Activated CD8-positive, alpha-beta T cell treated with anti-CD3 and anti-CD28 coated beads for 36 hours (primary cell): ENCODE measurements at regions not wholly inside any gene's neighbourhood (a gene's known extent, or its start where the extent isn't known, plus 50 kb on each side); places are given as distances from the start of the nearest gene placed in this dataset.

Experiments used
- ATAC-seq: fragments of 200-7000 bp; cut with Tn5 transposase; one replicate; pipeline ENCODE4 v1.10.0; 2021; ENCODE audit warnings: mild to moderate bottlenecking, moderate library complexity
- CTCF ChIA-PET: fragments of 350-600 bp; sonication (Branson Sonifier 250); formaldehyde crosslinking; loops from one replicate; lab custom pipeline; 2021; ENCODE audit warnings: antibody characterized with exemption; lab: Charles Lee
- POLR2A ChIA-PET: fragments of 350-600 bp; sonication (Branson Sonifier 250); formaldehyde crosslinking; loops from one replicate; lab custom pipeline; 2021; ENCODE audit warnings: antibody characterized with exemption; lab: Charles Lee
- DNase-seq: peaks from one replicate; pipeline ENCODE4 v3.0.0-alpha.2; 2020
- H3K27ac Mint-ChIP-seq: one replicate; pipeline ENCODE4 v1.8.0; 2021; ENCODE audit warnings: mild to moderate bottlenecking, mixed read lengths
- H3K27me3 Mint-ChIP-seq: one replicate; pipeline ENCODE4 v1.8.0; 2021; ENCODE audit warnings: mixed read lengths
- H3K36me3 Mint-ChIP-seq: one replicate; pipeline ENCODE4 v1.8.0; 2021; ENCODE audit warnings: low read depth, mixed read lengths
- H3K4me1 Mint-ChIP-seq: one replicate; pipeline ENCODE4 v1.8.0; 2021; ENCODE audit warnings: low read depth, mixed read lengths
- H3K4me3 Mint-ChIP-seq: one replicate; pipeline ENCODE4 v1.8.0; 2021; ENCODE audit warnings: mild to moderate bottlenecking, moderate library complexity, mixed read lengths
- H3K9me3 Mint-ChIP-seq: one replicate; pipeline ENCODE4 v1.8.0; 2021; ENCODE audit warnings: mixed read lengths
- intact Hi-C: fragments of 100-400 bp; cut with micrococcal nuclease; formaldehyde crosslinking; loops from one replicate; pipeline ENCODE4 v1.10.0; 2022
- TF ChIP-seq, protein P1 (sequence below): fragments of 200-600 bp; IDR thresholded peaks from one replicate; pipeline ENCODE4 v1.8.0; 2022; ENCODE audit warnings: antibody characterized with exemption, mild to moderate bottlenecking

DNA sequence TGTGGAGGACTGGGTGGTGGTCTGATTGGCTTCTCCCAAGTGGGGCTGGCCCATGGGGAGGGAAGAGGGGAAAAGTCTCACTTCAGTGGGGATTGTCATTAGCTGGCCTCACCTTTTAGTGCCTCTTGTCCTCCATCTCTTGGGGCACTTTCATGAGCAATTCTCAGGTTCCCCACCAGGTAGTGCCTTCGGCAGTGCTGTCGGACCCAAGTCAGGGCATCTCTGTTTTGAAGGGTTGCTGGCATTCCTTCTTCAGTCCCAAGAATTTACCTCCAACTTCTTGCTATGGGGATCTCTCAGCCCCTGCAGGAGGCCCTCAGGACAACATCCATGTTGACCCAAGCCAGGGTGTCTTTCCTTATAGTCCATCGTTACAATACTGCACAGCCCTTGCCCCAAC, 54.7 kb upstream of the F3 start:
- no peaks in the 10 kb centered on the region for H3K9me3 Mint-ChIP-seq
- no peak for DNase-seq
- CTCF ChIA-PET = no interaction called here

GRCh38 chr1:94595658-94596057, 54.1 kb upstream of the F3 start:
- H3K36me3 Mint-ChIP-seq = no peaks in the 10 kb centered on the region
- no peak overlapping the region for H3K4me3 Mint-ChIP-seq
- intact Hi-C loops = no loop called here
- ATAC-seq (no peak), DNase-seq (no peak)
- ChIA-PET POLR2A (no interaction called here), CTCF (no interaction called here)
- H3K9me3 Mint-ChIP-seq = no peaks in the 10 kb centered on the region
- TF ChIP-seq, protein P1, sequence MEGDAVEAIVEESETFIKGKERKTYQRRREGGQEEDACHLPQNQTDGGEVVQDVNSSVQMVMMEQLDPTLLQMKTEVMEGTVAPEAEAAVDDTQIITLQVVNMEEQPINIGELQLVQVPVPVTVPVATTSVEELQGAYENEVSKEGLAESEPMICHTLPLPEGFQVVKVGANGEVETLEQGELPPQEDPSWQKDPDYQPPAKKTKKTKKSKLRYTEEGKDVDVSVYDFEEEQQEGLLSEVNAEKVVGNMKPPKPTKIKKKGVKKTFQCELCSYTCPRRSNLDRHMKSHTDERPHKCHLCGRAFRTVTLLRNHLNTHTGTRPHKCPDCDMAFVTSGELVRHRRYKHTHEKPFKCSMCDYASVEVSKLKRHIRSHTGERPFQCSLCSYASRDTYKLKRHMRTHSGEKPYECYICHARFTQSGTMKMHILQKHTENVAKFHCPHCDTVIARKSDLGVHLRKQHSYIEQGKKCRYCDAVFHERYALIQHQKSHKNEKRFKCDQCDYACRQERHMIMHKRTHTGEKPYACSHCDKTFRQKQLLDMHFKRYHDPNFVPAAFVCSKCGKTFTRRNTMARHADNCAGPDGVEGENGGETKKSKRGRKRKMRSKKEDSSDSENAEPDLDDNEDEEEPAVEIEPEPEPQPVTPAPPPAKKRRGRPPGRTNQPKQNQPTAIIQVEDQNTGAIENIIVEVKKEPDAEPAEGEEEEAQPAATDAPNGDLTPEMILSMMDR = no peak
- no peak overlapping the region for H3K27ac Mint-ChIP-seq
- H3K27me3 Mint-ChIP-seq = peaks cover 2% of the 10 kb centered on the region
- no peaks in the 10 kb centered on the region for H3K4me1 Mint-ChIP-seq

More for the DNA sequence above, 54.7 kb upstream of the F3 start:
- POLR2A ChIA-PET = no interaction called here
- ATAC-seq = no peak
- TF ChIP-seq, protein P1 = no peak
- H3K4me1 Mint-ChIP-seq = no peaks in the 10 kb centered on the region
- no peaks in the 10 kb centered on the region for H3K36me3 Mint-ChIP-seq
- H3K27ac Mint-ChIP-seq = no peak overlapping the region
- peaks cover 2% of the 10 kb centered on the region for H3K27me3 Mint-ChIP-seq
- intact Hi-C loops = no loop called here
- H3K4me3 Mint-ChIP-seq = no peak overlapping the region

GRCh38 chr1:94593611-94594010, 52.1 kb upstream of the F3 start:
- TF ChIP-seq, protein P1 = no peak
- no peak overlapping the region for H3K27ac Mint-ChIP-seq
- H3K4me1 Mint-ChIP-seq = no peaks in the 10 kb centered on the region
- intact Hi-C loops = no loop called here
- DNase-seq (no peak), ATAC-seq (no peak)
- POLR2A ChIA-PET = interaction anchor here (1.8 kb wide), 1 partner anchor 38 kb away, joined by 4 read pairs; no protein-coding TSS in a partner anchor
- no peaks in the 10 kb centered on the region for H3K9me3 Mint-ChIP-seq
- H3K27me3 Mint-ChIP-seq = no peaks in the 10 kb centered on the region
- CTCF ChIA-PET = interaction anchor here (0.6 to 1.1 kb wide), 2 partner anchors 212 to 214 kb away, joined by 3 read pairs; no protein-coding TSS in a partner anchor
- H3K36me3 Mint-ChIP-seq = no peaks in the 10 kb centered on the region
- no peak overlapping the region for H3K4me3 Mint-ChIP-seq

GRCh38 chr1:94592571-94592920, 51.0 kb upstream of the F3 start:
- no peak overlapping the region for H3K4me3 Mint-ChIP-seq
- CTCF ChIA-PET = no interaction called here

DNA sequence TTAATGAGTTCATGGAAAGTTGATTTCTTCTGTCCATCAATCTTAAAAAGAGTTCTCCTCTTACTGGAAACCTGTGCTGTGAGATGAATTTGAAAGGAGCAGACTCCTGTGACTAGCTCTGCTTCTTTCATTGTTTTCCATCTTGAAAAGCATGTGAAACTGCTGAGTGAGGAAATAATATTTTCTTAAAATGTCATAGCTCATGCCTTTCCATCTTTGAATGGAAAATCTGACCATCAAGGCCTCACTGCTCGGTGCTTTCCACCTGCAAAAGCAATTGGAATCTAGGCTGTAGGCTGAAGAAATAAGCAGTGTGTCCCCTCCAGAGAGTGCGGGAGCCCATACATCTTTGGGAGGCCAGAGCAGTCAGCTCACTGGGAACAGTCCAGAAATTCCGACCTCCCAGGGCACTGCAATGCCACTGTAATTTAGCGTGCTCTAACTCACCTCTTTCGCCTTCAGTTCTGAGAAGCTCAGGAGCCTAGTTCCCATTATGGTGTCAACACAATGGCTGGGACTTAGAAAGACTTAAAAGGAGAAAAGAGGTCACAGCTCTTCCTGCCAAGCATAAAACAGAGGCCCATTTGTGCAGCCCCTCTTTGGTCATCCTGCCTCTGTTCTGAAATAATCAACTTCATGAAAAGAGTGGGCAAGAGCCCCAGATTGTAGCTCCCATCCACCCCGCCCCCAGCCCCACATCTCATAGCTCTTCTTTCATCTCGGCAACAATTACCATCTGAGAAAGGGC, 50.4 kb upstream of the F3 start:
- Mint-ChIP-seq H3K27ac (no peak overlapping the region), H3K4me3 (no peak overlapping the region), H3K36me3 (no peaks in the 10 kb centered on the region), H3K9me3 (no peaks in the 10 kb centered on the region), H3K4me1 (no peaks in the 10 kb centered on the region), H3K27me3 (no peaks in the 10 kb centered on the region)
- ATAC-seq (no peak), DNase-seq (no peak)
- ChIA-PET CTCF (no interaction called here), POLR2A (interaction anchor here (1.8 kb wide), 1 partner anchor 39 kb away, joined by 4 read pairs; no protein-coding TSS in a partner anchor)
- intact Hi-C loops = no loop called here
- TF ChIP-seq, protein P1 = no peak

More at GRCh38 chr1:94592571-94592920, 51.0 kb upstream of the F3 start:
- intact Hi-C loops = no loop called here
- no peaks in the 10 kb centered on the region for H3K27me3 Mint-ChIP-seq
- no peaks in the 10 kb centered on the region for H3K36me3 Mint-ChIP-seq
- no peak for DNase-seq
- TF ChIP-seq, protein P1 = no peak
- H3K4me1 Mint-ChIP-seq = no peaks in the 10 kb centered on the region
- no peak overlapping the region for H3K27ac Mint-ChIP-seq
- ATAC-seq = no peak
- POLR2A ChIA-PET = interaction anchor here (1.8 kb wide), 1 partner anchor 39 kb away, joined by 4 read pairs; no protein-coding TSS in a partner anchor
- no peaks in the 10 kb centered on the region for H3K9me3 Mint-ChIP-seq
